Activated naive CD8-positive, alpha-beta T cell treated with anti-CD3 and anti-CD28 coated beads, Interleukin-2, amount 50 U/mL, for 24 hours (primary cell): ENCODE measurements at regions not wholly inside any gene's neighbourhood (a gene's known extent, or its start where the extent isn't known, plus 50 kb on each side); places are given as distances from the start of the nearest gene placed in this dataset.

Source experiments
- ATAC-seq: fragments of 150-1000 bp; cut with Tn5 transposase; one replicate; pipeline ENCODE4 v1.10.0; 2021
- DNase-seq: peaks from one replicate; pipeline ENCODE4 v3.0.0; 2021
- H3K27ac Mint-ChIP-seq: one replicate; pipeline ENCODE4 v1.8.0; 2021; ENCODE audit warnings: mild to moderate bottlenecking, mixed read lengths
- H3K27me3 Mint-ChIP-seq: one replicate; pipeline ENCODE4 v1.8.0; 2021; ENCODE audit warnings: mixed read lengths
- H3K36me3 Mint-ChIP-seq: one replicate; pipeline ENCODE4 v1.8.0; 2021; ENCODE audit warnings: low read depth, mixed read lengths
- H3K4me1 Mint-ChIP-seq: one replicate; pipeline ENCODE4 v1.8.0; 2021; ENCODE audit warnings: mixed read lengths
- H3K4me3 Mint-ChIP-seq: one replicate; pipeline ENCODE4 v1.8.0; 2021; ENCODE audit warnings: mild to moderate bottlenecking, moderate library complexity, mixed read lengths
- H3K9me3 Mint-ChIP-seq: one replicate; pipeline ENCODE4 v1.8.0; 2021; ENCODE audit warnings: mixed read lengths

- H3K36me3 Mint-ChIP-seq = no peaks in the 10 kb centered on the region
- H3K27me3 Mint-ChIP-seq = peaks cover 11% of the 10 kb centered on the region
- H3K9me3 Mint-ChIP-seq = no peaks in the 10 kb centered on the region
- peaks cover 2% of the 10 kb centered on the region for H3K4me1 Mint-ChIP-seq
- ATAC-seq (no peak), DNase-seq (no peak)
- H3K4me3 Mint-ChIP-seq = no peak overlapping the region
- H3K27ac Mint-ChIP-seq = no peak overlapping the region
These were observed 687.7 kb upstream of the RBFOX1 start for GRCh38 chr16:6644916-6645315.

GRCh38 chr16:6643080-6643686 lies 689.5 kb upstream of the RBFOX1 start:
- H3K4me3 Mint-ChIP-seq = no peak overlapping the region

GRCh38 chr16:6642271-6642670 lies 690.4 kb upstream of the RBFOX1 start:
- no peak overlapping the region for H3K4me3 Mint-ChIP-seq
- no peak overlapping the region for H3K27ac Mint-ChIP-seq
- no peaks in the 10 kb centered on the region for H3K36me3 Mint-ChIP-seq
- ATAC-seq = no peak
- H3K4me1 Mint-ChIP-seq = peaks cover 2% of the 10 kb centered on the region
- no peak for DNase-seq
- H3K27me3 Mint-ChIP-seq = peaks cover 11% of the 10 kb centered on the region
- H3K9me3 Mint-ChIP-seq = no peaks in the 10 kb centered on the region

More at GRCh38 chr16:6643080-6643686, 689.5 kb upstream of the RBFOX1 start:
- Mint-ChIP-seq H3K4me1 (peaks cover 2% of the 10 kb centered on the region), H3K27ac (no peak overlapping the region), H3K36me3 (no peaks in the 10 kb centered on the region), H3K9me3 (no peaks in the 10 kb centered on the region), H3K27me3 (peaks cover 11% of the 10 kb centered on the region)
- DNase-seq (peak; percentile 48), ATAC-seq (no peak)

DNA sequence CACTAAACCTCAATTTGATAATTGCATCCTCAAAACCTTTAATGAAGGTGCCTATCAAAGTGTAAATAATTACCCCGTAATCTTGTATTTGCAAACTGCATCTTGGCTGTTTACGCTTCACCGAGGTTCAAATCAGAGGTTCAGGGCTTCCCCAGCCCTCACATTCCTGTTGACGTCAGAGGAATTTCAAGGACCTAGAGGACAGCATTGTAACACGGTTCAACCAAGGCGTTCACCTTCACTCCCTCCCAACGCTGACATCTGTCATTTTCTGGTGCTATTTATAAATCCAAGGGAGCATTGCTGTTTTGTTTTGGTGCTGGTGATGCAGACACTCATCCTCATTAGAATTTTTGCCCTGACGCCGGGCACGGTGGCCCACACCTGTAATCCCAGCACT lies 691.6 kb upstream of the RBFOX1 start:
- Mint-ChIP-seq H3K27me3 (peaks cover 11% of the 10 kb centered on the region), H3K9me3 (no peaks in the 10 kb centered on the region), H3K4me1 (peaks cover 2% of the 10 kb centered on the region), H3K36me3 (no peaks in the 10 kb centered on the region), H3K27ac (no peak overlapping the region), H3K4me3 (no peak overlapping the region)
- ATAC-seq = no peak
- no peak for DNase-seq

DNA sequence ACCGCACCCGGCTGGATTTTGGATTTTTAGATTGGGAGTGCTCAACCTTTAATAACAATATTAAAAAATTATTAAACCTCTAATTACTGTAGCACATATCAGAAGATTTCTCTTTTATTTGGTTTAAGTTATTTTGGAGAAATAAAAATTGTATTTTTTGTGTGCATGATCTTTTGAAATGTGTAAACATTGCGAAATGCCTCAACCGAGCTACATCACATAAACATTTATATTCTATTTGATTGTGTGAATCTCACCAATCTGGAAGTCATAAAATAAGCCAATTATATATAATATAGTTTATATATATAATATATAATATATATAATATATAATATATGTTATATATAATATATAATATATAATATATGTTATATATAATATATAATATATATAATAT lies 696.2 kb upstream of the RBFOX1 start:
- Mint-ChIP-seq H3K4me3 (no peak overlapping the region), H3K36me3 (no peaks in the 10 kb centered on the region), H3K9me3 (no peaks in the 10 kb centered on the region), H3K27me3 (peaks cover 2% of the 10 kb centered on the region), H3K27ac (no peak overlapping the region), H3K4me1 (no peaks in the 10 kb centered on the region)
- DNase-seq = no peak
- ATAC-seq = no peak

GRCh38 chr16:6634151-6634550 lies 698.5 kb upstream of the RBFOX1 start:
- no peak for ATAC-seq
- H3K4me1 Mint-ChIP-seq = no peaks in the 10 kb centered on the region
- no peaks in the 10 kb centered on the region for H3K27me3 Mint-ChIP-seq
- H3K4me3 Mint-ChIP-seq = no peak overlapping the region
- DNase-seq = no peak
- H3K9me3 Mint-ChIP-seq = no peaks in the 10 kb centered on the region
- H3K27ac Mint-ChIP-seq = no peak overlapping the region
- H3K36me3 Mint-ChIP-seq = no peaks in the 10 kb centered on the region

DNA sequence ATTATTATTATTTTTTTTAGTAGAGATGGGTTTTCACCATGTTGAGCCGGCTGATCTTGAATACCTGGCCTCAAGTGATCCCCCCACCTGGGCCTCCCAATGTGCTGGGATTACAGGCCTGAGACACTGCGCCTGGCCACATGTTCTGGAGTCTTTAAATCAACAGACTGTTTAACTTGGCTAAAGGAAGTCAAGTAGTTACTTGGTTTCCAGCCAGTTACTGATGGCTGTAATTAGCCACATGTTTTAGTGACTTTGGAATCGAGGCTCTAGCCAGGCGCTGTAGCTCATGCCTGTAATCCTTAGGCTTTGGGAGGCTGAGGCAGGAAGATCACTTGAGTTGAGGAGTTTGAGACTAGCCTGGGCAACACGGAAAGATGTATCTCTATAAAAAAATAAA lies 699.2 kb upstream of the RBFOX1 start:
- no peak for ATAC-seq
- Mint-ChIP-seq H3K4me3 (no peak overlapping the region), H3K27ac (no peak overlapping the region), H3K9me3 (no peaks in the 10 kb centered on the region), H3K36me3 (no peaks in the 10 kb centered on the region), H3K4me1 (no peaks in the 10 kb centered on the region), H3K27me3 (no peaks in the 10 kb centered on the region)
- DNase-seq = no peak

GRCh38 chr16:6629110-6629509 lies 703.5 kb upstream of the RBFOX1 start:
- Mint-ChIP-seq H3K9me3 (peaks cover 3% of the 10 kb centered on the region), H3K4me3 (no peak overlapping the region), H3K27me3 (no peaks in the 10 kb centered on the region), H3K27ac (no peak overlapping the region), H3K36me3 (no peaks in the 10 kb centered on the region), H3K4me1 (no peaks in the 10 kb centered on the region)
- ATAC-seq (no peak), DNase-seq (no peak)

GRCh38 chr16:6625606-6626005 lies 707.0 kb upstream of the RBFOX1 start:
- Mint-ChIP-seq H3K36me3 (no peaks in the 10 kb centered on the region), H3K4me3 (no peak overlapping the region), H3K4me1 (no peaks in the 10 kb centered on the region), H3K9me3 (peaks cover 5% of the 10 kb centered on the region), H3K27ac (no peak overlapping the region), H3K27me3 (no peaks in the 10 kb centered on the region)
- ATAC-seq (no peak), DNase-seq (no peak)

- no peaks in the 10 kb centered on the region for H3K36me3 Mint-ChIP-seq
These were observed 713.8 kb upstream of the RBFOX1 start for GRCh38 chr16:6618874-6619273.

GRCh38 chr16:6616746-6617145 lies 715.9 kb upstream of the RBFOX1 start:
- DNase-seq (no peak), ATAC-seq (no peak)
- Mint-ChIP-seq H3K4me1 (no peaks in the 10 kb centered on the region), H3K27ac (no peak overlapping the region), H3K4me3 (no peak overlapping the region), H3K9me3 (peaks cover 11% of the 10 kb centered on the region), H3K36me3 (no peaks in the 10 kb centered on the region), H3K27me3 (no peaks in the 10 kb centered on the region)

More at GRCh38 chr16:6618874-6619273, 713.8 kb upstream of the RBFOX1 start:
- no peak overlapping the region for H3K4me3 Mint-ChIP-seq
- no peak for DNase-seq
- H3K27me3 Mint-ChIP-seq = no peaks in the 10 kb centered on the region
- H3K27ac Mint-ChIP-seq = no peak overlapping the region
- peaks cover 11% of the 10 kb centered on the region for H3K9me3 Mint-ChIP-seq
- H3K4me1 Mint-ChIP-seq = no peaks in the 10 kb centered on the region
- no peak for ATAC-seq

GRCh38 chr16:6615636-6616035 lies 717.0 kb upstream of the RBFOX1 start:
- H3K27me3 Mint-ChIP-seq = no peaks in the 10 kb centered on the region
- no peak overlapping the region for H3K27ac Mint-ChIP-seq
- no peaks in the 10 kb centered on the region for H3K4me1 Mint-ChIP-seq
- DNase-seq = no peak
- ATAC-seq = no peak
- no peak overlapping the region for H3K4me3 Mint-ChIP-seq
- H3K9me3 Mint-ChIP-seq = peaks cover 13% of the 10 kb centered on the region
- no peaks in the 10 kb centered on the region for H3K36me3 Mint-ChIP-seq

DNA sequence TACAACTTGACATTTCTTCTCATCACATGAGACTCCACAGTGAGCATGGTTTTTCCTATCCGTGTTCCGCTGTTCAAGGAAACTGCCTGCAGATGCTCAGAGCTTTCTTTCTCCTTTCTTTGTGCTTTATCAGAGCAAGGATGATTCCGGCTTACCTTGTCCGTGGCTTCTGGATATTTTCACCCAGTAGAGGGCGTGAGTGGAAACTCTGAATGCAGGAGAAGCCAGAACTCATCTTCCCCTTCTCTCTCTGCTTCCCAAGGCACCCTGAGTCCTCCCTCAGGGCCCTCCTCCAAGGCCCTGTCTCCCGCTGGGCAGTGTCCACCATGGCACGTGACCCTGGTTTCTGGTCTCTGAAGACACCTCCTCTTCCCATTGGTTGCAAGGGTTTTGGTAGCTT lies 721.1 kb upstream of the RBFOX1 start:
- H3K36me3 Mint-ChIP-seq = no peaks in the 10 kb centered on the region
- H3K4me1 Mint-ChIP-seq = no peaks in the 10 kb centered on the region
- no peak overlapping the region for H3K27ac Mint-ChIP-seq
- peaks cover 13% of the 10 kb centered on the region for H3K9me3 Mint-ChIP-seq
- ATAC-seq = no peak
- no peaks in the 10 kb centered on the region for H3K27me3 Mint-ChIP-seq
- DNase-seq = no peak
- H3K4me3 Mint-ChIP-seq = no peak overlapping the region

DNA sequence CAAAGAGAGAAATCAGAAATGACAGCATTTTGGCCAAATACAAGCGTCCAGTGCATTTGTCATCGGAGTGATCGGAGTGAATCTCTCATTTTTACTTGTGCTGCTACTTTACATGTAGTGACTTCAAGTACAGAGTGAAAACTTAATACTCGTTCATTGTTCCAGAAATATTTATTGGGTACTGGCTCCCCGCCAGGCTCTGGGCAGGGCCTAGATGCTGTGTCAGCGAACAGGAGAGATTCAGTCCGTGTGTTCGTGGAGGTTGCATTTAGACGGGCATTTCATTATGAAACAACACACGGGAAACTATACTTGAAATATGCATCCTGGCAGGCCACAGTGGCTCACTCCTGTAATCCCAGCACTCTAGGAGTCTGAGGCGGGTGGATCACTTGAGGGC lies 727.2 kb upstream of the RBFOX1 start:
- H3K9me3 Mint-ChIP-seq = peaks cover 7% of the 10 kb centered on the region
- DNase-seq = no peak
- H3K4me1 Mint-ChIP-seq = no peaks in the 10 kb centered on the region

DNA sequence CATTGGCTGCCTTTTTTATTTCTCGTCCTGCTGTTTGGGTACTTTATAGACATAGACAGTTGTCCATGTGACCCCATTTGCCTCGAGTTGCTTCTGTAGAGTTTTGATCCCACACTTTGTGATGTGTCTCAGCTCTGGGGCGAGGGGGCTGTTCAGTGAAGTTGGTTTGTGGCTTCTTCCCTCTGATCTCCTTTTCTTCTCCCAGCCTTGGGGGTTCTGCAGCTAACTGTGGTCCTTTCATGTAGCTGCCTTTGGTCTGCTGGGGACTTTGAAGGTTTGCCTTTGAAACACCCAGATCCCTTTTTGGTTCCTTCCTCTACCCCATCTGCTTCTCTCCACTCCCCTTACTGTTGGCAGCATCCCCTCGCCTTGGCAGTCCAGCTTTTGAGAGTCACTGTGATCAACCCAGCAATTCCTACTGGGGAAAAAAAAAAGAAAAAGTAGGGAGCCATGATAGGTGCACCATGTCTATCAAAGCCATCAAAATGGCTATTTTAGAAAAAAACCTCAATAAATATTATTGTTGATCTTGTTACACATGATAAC lies 728.8 kb upstream of the RBFOX1 start:
- Mint-ChIP-seq H3K27ac (no peak overlapping the region), H3K9me3 (peaks cover 2% of the 10 kb centered on the region), H3K4me1 (no peaks in the 10 kb centered on the region), H3K36me3 (no peaks in the 10 kb centered on the region), H3K27me3 (peaks cover 1% of the 10 kb centered on the region), H3K4me3 (no peak overlapping the region)
- no peak for DNase-seq
- no peak for ATAC-seq

More for the DNA sequence above, 727.2 kb upstream of the RBFOX1 start:
- no peak for ATAC-seq
- no peak overlapping the region for H3K27ac Mint-ChIP-seq
- no peak overlapping the region for H3K4me3 Mint-ChIP-seq
- no peaks in the 10 kb centered on the region for H3K27me3 Mint-ChIP-seq
- H3K36me3 Mint-ChIP-seq = no peaks in the 10 kb centered on the region

- DNase-seq (no peak), ATAC-seq (no peak)
- H3K4me3 Mint-ChIP-seq = no peak overlapping the region
- H3K9me3 Mint-ChIP-seq = no peaks in the 10 kb centered on the region
- H3K27ac Mint-ChIP-seq = no peak overlapping the region
- H3K36me3 Mint-ChIP-seq = no peaks in the 10 kb centered on the region
- H3K4me1 Mint-ChIP-seq = no peaks in the 10 kb centered on the region
- H3K27me3 Mint-ChIP-seq = peaks cover 1% of the 10 kb centered on the region
These were observed 730.2 kb upstream of the RBFOX1 start for GRCh38 chr16:6602405-6602804.
